ENCODE measurements at regions not wholly inside any gene's neighbourhood (a gene's known extent, or its start where the extent isn't known, plus 50 kb on each side); places are given as distances from the start of the nearest gene placed in this dataset.
"Not testable (repeated sequence)": the region's sequence is repeated elsewhere in the genome, so short reads cannot be mapped to it uniquely, and the experiment has no call there.

DNA sequence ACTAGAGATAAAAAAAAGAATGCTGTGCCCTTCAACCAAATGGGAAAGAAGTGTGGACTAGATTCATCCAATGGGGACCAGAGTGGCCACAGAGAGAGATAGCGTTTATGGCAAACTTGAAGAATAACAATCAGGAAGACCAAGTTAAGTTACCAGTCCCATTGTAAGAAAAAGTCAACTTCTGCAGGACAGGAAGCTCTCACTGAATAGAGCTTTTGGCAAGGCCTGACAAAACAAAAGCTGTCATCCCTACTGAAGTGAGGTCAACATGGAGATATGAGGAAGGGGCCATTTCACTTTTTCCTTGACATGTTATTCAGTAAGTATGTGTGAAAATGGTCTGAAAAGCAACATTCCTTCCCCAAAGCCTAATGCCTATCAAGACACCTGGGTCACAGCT is 111.8 kb upstream of the KLHL13 start:
- TF ChIP-seq, protein P1, sequence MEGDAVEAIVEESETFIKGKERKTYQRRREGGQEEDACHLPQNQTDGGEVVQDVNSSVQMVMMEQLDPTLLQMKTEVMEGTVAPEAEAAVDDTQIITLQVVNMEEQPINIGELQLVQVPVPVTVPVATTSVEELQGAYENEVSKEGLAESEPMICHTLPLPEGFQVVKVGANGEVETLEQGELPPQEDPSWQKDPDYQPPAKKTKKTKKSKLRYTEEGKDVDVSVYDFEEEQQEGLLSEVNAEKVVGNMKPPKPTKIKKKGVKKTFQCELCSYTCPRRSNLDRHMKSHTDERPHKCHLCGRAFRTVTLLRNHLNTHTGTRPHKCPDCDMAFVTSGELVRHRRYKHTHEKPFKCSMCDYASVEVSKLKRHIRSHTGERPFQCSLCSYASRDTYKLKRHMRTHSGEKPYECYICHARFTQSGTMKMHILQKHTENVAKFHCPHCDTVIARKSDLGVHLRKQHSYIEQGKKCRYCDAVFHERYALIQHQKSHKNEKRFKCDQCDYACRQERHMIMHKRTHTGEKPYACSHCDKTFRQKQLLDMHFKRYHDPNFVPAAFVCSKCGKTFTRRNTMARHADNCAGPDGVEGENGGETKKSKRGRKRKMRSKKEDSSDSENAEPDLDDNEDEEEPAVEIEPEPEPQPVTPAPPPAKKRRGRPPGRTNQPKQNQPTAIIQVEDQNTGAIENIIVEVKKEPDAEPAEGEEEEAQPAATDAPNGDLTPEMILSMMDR (conservative IDR thresholded peaks at IDR 0.05; ENCODE audit: low read depth, low read length), result no peak
- no peak for DNase-seq (ENCODE audit: low read depth)
- H3K4me3 ChIP-seq (ENCODE audit: low read depth, low read length), result no peak overlapping the region

DNA sequence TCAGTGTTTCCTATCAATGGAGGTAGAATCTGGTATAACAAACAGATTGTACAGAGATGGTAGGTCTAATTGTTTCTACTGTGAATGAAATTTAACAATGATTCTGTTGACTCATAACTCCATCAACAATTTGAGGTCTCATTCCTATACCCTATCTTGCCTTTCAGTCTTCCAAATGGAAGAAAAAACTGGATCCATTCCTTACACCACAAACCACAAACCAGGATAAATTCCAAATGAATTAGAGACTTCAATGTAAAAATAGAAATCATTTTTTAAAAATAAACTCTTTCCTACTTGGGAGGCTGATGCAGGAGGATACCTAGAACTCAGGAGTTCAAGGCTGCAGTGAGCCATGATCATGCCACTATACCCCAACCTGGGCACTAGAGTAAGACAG is 114.4 kb upstream of the WDR44 start:
- TF ChIP-seq, protein P1 (conservative IDR thresholded peaks at IDR 0.05; ENCODE audit: low read depth, low read length), result no peak
- no peak overlapping the region for H3K4me3 ChIP-seq (ENCODE audit: low read depth, low read length)

DNA sequence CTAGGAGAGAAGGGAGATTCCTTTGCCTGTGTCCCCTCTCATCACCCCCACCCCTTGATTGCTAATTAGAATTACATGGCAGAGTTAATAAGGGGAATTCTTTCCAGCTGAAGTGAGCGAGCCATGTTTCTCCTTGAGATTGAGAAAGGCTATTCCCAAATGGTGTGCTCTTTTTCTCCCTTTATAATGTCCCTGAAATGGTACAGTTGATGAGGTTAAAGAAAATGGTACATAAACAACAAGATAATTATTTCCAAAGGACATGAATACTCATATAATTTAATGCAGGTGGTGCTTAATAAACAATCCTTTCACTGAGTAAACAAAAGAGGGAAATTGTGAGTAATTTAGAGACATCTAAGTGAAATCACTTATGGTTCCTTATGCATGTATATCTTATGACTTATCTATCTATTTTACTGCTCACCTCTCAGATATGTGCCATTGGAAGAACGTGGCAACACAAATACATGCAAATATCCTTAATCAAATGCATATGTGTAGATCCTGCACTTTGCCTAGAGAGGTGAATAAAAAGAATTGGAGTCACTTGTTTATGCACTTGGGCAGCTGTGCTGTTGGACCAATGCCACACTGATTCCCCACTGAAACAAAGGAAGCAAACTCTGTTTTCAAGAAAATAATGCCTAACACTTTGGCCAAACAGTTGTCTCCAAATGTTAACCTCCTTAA is 106.6 kb upstream of the WDR44 start:
- TF ChIP-seq, protein P1 (conservative IDR thresholded peaks at IDR 0.05; ENCODE audit: low read depth, low read length), result no peak
- no peak for DNase-seq (ENCODE audit: low read depth)
- no peak overlapping the region for H3K4me3 ChIP-seq (ENCODE audit: low read depth, low read length)

More for the DNA sequence above, 114.4 kb upstream of the WDR44 start:
- DNase-seq (ENCODE audit: low read depth), result no peak

DNA sequence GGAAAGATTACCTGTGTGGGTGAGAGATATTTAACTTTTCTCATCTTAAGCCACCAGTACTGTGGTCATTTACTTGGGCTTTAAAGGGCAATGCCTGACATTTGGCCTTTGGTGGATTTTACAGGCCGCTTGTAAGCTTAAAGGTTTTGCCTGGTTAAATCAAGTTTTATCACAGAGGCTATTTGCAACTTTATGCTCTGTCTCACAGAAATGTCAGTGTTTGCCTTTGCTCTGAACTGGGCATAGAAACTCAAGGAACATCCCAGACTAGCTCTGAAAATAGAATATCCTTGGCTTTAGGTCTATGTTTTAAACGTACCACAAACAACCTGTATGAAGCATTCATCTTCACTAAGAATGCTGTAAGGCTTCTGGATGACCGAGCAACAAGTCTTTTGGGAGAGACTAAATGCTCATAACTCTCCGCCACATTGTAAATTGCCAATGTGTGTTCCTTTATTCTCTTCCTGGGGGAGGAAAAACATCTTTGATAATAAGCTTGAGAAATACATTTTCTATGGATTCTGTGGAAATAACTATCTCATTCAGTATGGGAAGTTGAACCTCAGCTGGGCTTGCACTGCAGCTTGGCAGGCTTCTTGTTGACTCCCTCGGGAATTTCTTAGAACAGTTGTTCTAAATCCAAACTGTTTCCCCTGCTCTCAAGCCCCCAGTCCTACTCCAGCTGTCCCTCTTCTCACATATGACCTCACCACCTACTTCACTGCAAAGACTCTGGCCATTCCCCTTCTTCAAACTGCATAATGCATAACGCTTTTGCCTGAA is 105.8 kb upstream of the WDR44 start:
- DNase-seq (ENCODE audit: low read depth), result no peak
- TF ChIP-seq, protein P1 (conservative IDR thresholded peaks at IDR 0.05; ENCODE audit: low read depth, low read length), result no peak
- H3K4me3 ChIP-seq (ENCODE audit: low read depth, low read length), result no peak overlapping the region

DNA sequence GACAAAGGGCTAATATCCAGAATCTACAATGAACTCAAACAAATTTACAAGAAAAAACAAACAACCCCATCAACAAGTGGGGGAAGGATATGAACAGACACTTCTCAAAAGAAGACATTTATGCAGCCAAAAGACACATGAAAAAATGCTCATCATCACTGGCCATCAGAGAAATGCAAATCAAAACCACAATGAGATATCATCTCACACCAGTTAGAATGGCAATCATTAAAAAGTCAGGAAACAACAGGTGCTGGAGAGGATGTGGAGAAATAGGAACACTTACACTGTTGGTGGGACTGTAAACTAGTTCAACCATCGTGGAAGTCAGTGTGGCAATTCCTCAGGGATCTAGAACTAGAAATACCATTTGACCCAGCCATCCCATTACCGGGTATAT is 98.9 kb upstream of the WDR44 start:
- DNase-seq (ENCODE audit: low read depth), result not testable (repeated sequence)

DNA sequence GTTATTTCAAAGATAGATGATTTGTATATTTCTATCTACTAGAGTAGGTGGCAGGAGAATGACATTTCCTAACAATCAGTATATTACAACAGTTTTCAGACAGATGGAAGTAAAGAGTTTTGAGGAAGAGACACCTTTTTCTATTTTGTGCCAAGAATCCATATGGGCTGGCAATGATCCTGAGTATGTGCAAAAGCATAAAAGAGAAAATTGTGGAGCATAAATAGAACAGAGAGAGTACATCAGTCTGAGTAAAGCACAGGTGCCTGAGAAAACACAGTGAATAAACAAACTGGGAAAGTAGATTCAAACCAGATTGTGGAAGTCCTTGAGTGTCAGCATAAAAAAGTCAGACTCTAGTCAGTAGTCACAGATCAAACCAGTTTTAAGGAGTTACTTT is 96.8 kb upstream of the WDR44 start:
- DNase-seq (ENCODE audit: low read depth), result no peak
- H3K4me3 ChIP-seq (ENCODE audit: low read depth, low read length), result no peak overlapping the region
- TF ChIP-seq, protein P1 (conservative IDR thresholded peaks at IDR 0.05; ENCODE audit: low read depth, low read length), result no peak

More for the DNA sequence above, 98.9 kb upstream of the WDR44 start:
- H3K4me3 ChIP-seq (ENCODE audit: low read depth, low read length), result not testable (repeated sequence)

DNA sequence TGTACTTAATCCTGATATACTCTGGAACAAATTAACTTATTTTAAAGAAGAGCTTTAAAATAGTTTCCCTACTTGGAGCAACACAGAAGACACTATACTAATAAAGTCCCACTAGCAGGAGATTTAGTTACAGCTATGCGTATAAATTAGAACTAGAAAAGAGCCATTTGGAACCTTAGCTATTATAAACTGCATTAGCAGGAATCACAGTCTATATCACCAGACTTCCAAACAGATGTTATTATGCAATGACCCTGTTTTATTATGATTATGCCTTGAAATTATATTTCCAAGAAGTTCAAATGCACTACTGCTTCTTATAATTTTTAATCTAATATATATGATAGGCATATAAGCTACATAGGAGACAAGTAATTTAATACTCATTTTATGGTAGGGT is 95.5 kb upstream of the WDR44 start:
- no peak for DNase-seq (ENCODE audit: low read depth)
- H3K4me3 ChIP-seq (ENCODE audit: low read depth, low read length), result no peak overlapping the region
- TF ChIP-seq, protein P1 (conservative IDR thresholded peaks at IDR 0.05; ENCODE audit: low read depth, low read length), result no peak

Data from epithelial cell of proximal tubule (primary cell).